Fibroblast of lung (primary cell): ENCODE measurements at regions not wholly inside any gene's neighbourhood (a gene's known extent, or its start where the extent isn't known, plus 50 kb on each side); places are given as distances from the start of the nearest gene placed in this dataset.

ENCODE experiments used
- CTCF ChIP-seq, 2 donors: IDR thresholded peaks in 1 of 2; conservative IDR thresholded peaks in 1 of 2; 1 replicate in 1 of 2; 2 replicates in 1 of 2; pipeline ENCODE4 v1.5.1; 2011 to 2012; ENCODE audit warnings: low read length in 2 of 2, control low read depth in 1 of 2, inconsistent platforms in 1 of 2, low read depth in 1 of 2, mild to moderate bottlenecking in 1 of 2
- EZH2 ChIP-seq: IDR thresholded peaks from 2 replicates; pipeline ENCODE4 v1.5.1; 2012; ENCODE audit warnings: low read length, control low read depth, mild to moderate bottlenecking; ENCODE audit errors: missing control alignments

- no peak for TF ChIP-seq CTCF (conservative IDR thresholded peaks at IDR 0.05 in 1 of 2, IDR thresholded peaks at IDR 0.05 in 1 of 2; ENCODE audit: low read depth in 1 of 2, low read length in 2 of 2)
- no peak for TF ChIP-seq EZH2
Observed at GRCh38 chr11:97259434-97259833, 869.6 kb downstream of the JRKL start.
